ENCODE measurements at regions not wholly inside any gene's neighbourhood (a gene's known extent, or its start where the extent isn't known, plus 50 kb on each side); places are given as distances from the start of the nearest gene placed in this dataset.
"Not testable (repeated sequence)": the region's sequence is repeated elsewhere in the genome, so short reads cannot be mapped to it uniquely, and the experiment has no call there.

DNA sequence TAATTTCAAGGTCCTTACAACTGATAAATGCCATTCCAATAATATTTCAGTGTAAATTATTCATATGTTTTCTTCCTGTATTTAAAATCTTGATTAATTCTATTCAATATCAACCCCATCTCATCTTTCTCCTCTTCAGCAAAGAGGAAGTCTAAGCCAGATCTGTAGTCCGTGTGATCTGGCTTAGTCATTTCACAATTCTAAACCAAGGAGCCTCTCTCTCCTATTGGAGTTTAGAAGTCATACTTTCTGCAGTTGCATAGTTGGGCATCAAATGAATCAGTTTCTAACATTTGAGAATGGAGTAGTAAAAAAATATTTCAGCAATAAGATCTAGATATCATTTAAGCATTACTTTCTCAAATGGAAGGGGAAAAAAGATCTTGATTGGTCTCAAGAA is 354.9 kb downstream of the JRKL start:
- in situ Hi-C loops (cut with HindIII; ENCODE audit: low pct_unique_long_range_greater_than_20kb, low sequenced_read_pairs) = no loop called here
- no peak for DNase-seq (ENCODE audit: low read depth)

- in situ Hi-C loops (cut with HindIII; ENCODE audit: low pct_unique_long_range_greater_than_20kb, low sequenced_read_pairs) = no loop called here
- DNase-seq (ENCODE audit: low read depth) = no peak
Observed at GRCh38 chr11:96748639-96749370, 359.0 kb downstream of the JRKL start.

DNA sequence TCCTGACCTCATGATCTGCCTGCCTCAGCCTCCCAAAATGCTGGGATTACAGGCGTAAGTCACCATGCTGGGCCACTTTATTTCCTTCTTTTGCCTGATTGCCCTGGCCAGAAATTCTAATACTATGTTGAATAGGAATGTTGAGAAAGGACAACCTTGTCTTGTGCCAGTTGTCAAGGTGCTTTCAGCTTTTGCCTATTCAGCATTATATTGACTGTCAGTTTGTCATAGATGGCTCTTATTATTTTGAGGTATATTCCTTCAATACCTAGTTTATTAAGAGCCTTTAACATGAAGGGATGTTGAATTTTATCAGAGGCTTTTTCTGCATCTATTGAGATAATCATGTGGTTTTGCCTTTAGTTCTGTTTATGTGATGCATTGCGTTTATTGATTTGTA is 362.0 kb downstream of the JRKL start:
- DNase-seq (ENCODE audit: low read depth); in situ Hi-C loops (cut with HindIII; ENCODE audit: low pct_unique_long_range_greater_than_20kb, low sequenced_read_pairs): not testable (repeated sequence)

GRCh38 chr11:96752221-96752620 is 362.4 kb downstream of the JRKL start:
- in situ Hi-C loops (cut with HindIII; ENCODE audit: low pct_unique_long_range_greater_than_20kb, low sequenced_read_pairs) = no loop called here

DNA sequence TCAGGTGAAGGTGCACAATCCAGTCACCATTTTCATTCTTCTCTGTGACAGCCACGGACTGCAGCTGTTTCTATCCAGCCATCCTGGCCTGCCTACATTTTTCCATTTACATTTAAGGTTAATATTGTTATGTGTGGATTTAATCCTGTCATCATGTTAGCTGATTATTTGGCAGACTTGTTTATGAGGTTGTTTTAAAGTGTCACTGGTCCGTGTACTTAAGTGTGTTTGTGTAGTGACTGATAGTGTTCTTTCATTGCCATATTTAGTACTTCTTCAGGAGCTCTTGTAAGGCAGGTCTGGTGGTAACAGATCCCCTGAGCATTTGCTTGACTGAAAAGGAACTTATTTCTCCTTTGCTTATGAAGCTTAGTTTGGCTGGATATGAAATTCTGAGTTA is 364.2 kb downstream of the JRKL start:
- DNase-seq (ENCODE audit: low read depth) = no peak
- in situ Hi-C loops (cut with HindIII; ENCODE audit: low pct_unique_long_range_greater_than_20kb, low sequenced_read_pairs) = no loop called here

More at GRCh38 chr11:96752221-96752620, 362.4 kb downstream of the JRKL start:
- no peak for DNase-seq (ENCODE audit: low read depth)

DNA sequence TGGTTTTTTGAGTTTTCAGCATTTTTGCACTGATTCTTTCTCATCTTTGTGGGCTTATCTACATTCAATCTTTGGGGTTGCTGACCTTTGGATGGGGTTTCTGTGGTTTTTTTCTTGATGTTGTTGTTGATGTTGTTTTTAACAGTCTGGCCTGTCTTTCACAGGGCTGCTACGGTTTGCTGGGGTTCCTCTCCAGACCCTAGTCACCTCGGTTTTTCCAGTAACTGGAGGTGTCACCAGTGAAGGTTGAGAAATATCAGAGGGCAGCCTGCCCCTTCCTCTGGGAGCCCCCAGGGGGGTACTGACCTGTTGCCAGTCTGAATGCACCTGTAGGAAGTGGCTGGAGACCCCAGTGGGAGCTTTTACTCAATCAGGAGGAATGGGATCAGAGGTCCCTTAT is 365.4 kb downstream of the JRKL start:
- in situ Hi-C loops (cut with HindIII; ENCODE audit: low pct_unique_long_range_greater_than_20kb, low sequenced_read_pairs) = no loop called here
- no peak for DNase-seq (ENCODE audit: low read depth)

DNA sequence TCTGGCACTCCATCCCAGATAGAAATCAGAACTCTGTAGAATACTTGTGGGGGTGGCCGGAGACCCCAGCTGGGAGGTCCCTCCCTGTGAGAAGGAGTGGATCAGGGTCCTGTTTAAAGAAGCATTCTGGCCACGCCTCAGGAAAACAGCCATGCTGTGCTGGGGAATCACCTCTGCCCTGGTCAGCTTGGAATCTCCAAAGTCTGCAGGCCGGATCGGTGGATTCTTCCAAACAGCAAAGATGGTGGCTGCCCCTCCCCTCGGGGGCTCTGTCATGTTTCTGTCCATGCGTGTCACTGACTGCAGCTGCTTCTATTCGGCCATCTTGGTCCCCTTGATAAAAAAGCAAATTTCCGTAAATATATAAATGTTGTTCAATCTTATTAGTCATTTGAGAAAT is 365.9 kb downstream of the JRKL start:
- DNase-seq (ENCODE audit: low read depth) = no peak
- in situ Hi-C loops (cut with HindIII; ENCODE audit: low pct_unique_long_range_greater_than_20kb, low sequenced_read_pairs) = no loop called here

DNA sequence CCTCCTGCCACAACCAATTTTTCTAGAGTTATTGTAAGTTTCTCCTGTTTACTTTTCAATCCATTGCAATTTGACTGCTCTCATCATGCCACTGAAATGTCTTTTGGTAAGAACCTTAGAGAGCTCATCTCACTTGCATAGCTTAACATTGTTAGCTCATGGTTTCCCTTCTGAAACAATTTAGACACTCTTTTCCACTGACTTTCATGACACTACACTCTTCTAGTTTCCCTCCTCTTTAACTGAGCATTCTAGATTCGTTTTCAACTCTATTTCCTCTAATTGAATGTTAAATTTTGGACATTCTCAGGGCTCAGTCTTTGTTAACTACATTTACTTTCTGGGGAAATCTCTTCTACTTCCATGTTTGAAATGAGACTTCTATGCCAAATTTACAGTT is 369.1 kb downstream of the JRKL start:
- in situ Hi-C loops (cut with HindIII; ENCODE audit: low pct_unique_long_range_greater_than_20kb, low sequenced_read_pairs) = no loop called here
- DNase-seq (ENCODE audit: low read depth) = no peak

DNA sequence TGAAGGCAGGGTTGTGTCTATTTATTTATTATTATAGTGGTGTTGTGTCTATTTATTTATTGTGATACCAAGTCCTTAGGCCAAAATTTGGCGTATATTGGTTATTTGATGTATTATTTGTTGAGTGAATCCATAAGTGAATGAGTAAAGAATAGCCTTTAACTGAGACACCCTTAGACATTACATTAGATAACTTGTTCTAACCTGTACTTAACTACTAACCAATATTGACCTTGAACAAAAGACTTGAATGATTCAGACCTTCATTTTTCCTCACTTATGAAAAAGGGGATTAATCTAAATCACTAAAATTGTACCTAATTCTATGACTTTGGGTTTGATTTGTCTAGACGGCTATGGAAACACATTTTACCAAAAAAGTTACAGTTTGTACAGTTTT is 370.5 kb downstream of the JRKL start:
- in situ Hi-C loops (cut with HindIII; ENCODE audit: low pct_unique_long_range_greater_than_20kb, low sequenced_read_pairs) = no loop called here
- no peak for DNase-seq (ENCODE audit: low read depth)

DNA sequence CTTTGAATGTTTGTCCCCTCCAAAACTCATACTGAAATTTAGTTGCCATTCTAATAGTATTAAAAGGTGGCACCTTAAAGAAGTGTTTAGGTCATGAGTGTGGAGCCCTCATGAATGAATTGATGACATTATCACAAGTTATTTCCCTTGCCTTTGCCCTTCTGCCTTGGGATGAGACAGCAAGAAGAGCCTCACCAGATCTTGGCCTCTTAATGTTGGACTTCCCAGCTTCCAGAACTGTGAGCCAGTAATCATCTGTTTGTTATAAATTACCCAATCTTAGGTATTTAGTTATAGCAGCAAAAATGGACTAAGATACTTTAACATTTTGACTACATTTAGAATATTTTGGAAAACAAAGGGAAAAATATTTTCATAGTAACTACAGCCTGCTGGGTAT is 371.0 kb downstream of the JRKL start:
- in situ Hi-C loops (cut with HindIII; ENCODE audit: low pct_unique_long_range_greater_than_20kb, low sequenced_read_pairs) = no loop called here
- no peak for DNase-seq (ENCODE audit: low read depth)

DNA sequence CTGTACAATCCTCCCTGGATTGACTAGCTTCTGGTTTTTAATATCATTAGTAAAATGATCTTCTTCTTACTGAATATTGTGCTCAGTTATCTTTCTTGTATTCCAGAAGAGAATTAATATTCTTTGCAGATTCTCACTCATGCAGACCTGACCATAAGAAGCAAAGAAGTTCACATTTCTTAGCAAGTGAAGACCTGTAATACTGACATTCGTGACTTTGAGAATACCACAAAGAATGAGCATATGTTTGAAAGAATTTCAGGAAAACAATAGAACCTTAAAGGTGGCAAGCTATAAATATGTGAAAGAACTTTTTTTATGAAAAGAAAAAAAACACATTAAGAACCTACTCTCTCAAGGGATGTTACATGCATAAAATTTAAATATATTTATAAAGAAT is 371.6 kb downstream of the JRKL start:
- in situ Hi-C loops (cut with HindIII; ENCODE audit: low pct_unique_long_range_greater_than_20kb, low sequenced_read_pairs) = no loop called here
- DNase-seq (ENCODE audit: low read depth) = no peak

DNA sequence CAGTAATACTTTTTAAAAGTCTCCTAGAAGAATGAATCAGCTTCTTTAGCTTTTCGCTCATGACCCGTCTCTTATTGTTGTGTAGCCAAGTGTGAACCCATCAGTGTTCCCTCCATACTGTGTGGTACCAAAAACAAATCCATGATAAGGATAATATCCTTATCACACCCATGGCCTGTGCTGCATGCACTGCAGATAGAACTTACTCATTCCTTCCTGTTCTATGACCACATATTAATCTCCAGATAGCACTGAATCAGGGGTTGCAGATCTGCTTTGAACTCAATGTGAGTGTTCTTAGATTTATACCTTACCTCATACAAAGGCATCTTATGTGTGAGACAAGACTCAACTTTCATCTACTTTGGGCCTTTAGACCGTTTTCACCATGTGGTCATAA is 373.4 kb downstream of the JRKL start:
- in situ Hi-C loops (cut with HindIII; ENCODE audit: low pct_unique_long_range_greater_than_20kb, low sequenced_read_pairs) = no loop called here
- no peak for DNase-seq (ENCODE audit: low read depth)

- in situ Hi-C loops (cut with HindIII; ENCODE audit: low pct_unique_long_range_greater_than_20kb, low sequenced_read_pairs) = no loop called here
- DNase-seq (ENCODE audit: low read depth) = no peak
Observed at GRCh38 chr11:96778272-96778671, 388.5 kb downstream of the JRKL start.

DNA sequence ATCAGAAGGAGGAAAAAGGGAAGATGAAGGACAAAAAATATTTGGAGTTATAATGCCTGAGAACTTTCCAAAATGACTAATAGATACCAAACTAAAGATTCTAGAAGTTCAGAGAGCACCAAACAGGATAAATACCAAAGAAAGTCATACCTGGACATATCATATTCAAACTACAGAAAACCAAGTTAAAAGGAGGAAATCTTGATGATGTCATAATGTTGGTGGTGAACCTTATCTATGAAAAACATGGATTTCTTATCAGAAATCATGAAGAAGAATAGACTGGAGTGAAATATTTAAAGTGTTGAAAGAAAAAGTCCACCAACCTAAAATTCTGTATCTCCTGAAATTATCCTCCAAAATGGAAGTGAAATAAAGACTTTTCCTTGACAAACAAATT is 389.2 kb downstream of the JRKL start:
- in situ Hi-C loops (cut with HindIII; ENCODE audit: low pct_unique_long_range_greater_than_20kb, low sequenced_read_pairs) = no loop called here
- DNase-seq (ENCODE audit: low read depth) = no peak

DNA sequence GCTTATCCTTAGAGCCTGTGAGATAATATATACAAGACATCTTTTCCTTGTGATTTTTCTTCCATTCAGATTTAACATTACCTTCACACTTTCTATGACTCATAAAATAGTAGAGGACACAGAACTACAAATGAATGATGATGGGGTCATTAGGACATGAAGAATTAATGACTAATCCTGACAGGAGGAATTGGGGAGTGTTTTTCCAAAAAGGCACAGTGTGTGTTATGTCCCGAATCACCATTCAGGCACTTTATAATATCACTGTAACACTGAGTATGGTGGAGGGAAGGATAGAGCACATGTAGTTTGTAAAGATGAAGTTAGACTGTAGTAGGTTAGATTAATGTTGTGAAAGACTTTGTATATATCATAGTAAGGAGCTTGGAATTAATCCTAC is 391.3 kb downstream of the JRKL start:
- in situ Hi-C loops (cut with HindIII; ENCODE audit: low pct_unique_long_range_greater_than_20kb, low sequenced_read_pairs) = no loop called here
- DNase-seq (ENCODE audit: low read depth) = no peak

- in situ Hi-C loops (cut with HindIII; ENCODE audit: low pct_unique_long_range_greater_than_20kb, low sequenced_read_pairs) = no loop called here
- DNase-seq (ENCODE audit: low read depth) = no peak
Observed at GRCh38 chr11:96782632-96783031, 392.8 kb downstream of the JRKL start.

DNA sequence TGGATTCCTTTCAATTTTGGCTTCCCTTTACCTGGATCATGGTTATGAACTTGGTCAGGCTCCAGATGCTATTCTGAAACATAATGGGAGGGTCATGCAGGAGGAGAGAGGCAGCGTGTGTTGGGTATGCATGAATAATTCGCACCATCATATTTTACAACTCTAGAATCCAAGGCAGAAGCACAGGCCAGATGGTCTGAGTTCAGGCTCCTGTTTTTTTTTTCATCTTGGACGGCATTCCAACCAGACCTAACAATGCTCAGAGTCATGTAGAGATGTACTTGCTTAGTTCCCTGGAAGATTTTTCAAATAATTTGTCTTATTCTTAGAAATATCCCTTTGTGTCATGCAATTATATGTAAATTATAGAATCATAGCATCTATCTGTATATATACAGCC is 393.5 kb downstream of the JRKL start:
- in situ Hi-C loops (cut with HindIII; ENCODE audit: low pct_unique_long_range_greater_than_20kb, low sequenced_read_pairs) = no loop called here
- no peak for DNase-seq (ENCODE audit: low read depth)

GRCh38 chr11:96785073-96785472 is 395.3 kb downstream of the JRKL start:
- no peak for DNase-seq (ENCODE audit: low read depth)
- in situ Hi-C loops (cut with HindIII; ENCODE audit: low pct_unique_long_range_greater_than_20kb, low sequenced_read_pairs) = no loop called here

DNA sequence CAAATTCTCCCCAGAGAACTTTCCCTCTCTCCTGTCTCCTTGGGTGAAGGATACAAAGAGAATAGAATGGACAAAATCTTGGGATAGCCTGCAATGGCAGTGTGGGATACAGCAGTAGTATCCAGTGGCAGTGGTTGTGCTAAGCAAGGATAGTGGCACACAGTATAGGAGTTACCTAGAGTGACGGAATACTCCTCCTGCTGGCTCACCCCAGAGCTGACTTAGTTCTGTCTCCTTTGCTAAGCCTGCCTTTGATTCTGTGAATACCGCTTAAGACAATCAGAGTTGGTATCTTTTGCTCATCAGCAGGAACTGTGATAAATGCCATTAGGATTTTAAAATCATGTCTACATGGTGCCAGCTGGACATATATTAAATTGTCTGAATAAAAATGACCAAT is 404.3 kb downstream of the JRKL start:
- in situ Hi-C loops (cut with HindIII; ENCODE audit: low pct_unique_long_range_greater_than_20kb, low sequenced_read_pairs) = no loop called here

DNA sequence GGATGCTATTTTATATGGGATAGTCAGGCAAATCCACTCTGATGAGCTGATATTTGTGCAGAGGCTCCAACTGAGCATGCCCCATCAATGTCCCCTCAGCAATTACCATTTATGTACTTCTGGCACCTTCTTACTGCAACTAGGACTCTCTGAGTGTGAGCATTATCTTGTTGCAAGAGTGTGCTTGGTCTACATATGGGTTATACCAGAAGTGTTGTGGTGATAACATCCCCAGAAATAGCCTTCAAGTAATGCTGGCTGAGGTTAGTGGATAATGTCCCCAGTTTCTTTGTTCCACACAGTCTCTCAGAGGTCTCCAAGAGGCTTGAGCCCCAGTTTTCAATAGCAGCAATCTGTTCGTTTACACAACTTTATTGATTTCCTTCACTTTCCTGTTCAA is 408.6 kb downstream of the JRKL start:
- in situ Hi-C loops (cut with HindIII; ENCODE audit: low pct_unique_long_range_greater_than_20kb, low sequenced_read_pairs) = no loop called here
- no peak for DNase-seq (ENCODE audit: low read depth)

More for the DNA sequence above, 404.3 kb downstream of the JRKL start:
- no peak for DNase-seq (ENCODE audit: low read depth)

- in situ Hi-C loops (cut with HindIII; ENCODE audit: low pct_unique_long_range_greater_than_20kb, low sequenced_read_pairs) = no loop called here
Observed at GRCh38 chr11:96815236-96815635, 425.4 kb downstream of the JRKL start.

More at GRCh38 chr11:96815236-96815635, 425.4 kb downstream of the JRKL start:
- DNase-seq (ENCODE audit: low read depth) = no peak

All from Caki2 (cell line).